HUES6 (cell line): ENCODE measurements at regions not wholly inside any gene's neighbourhood (a gene's known extent, or its start where the extent isn't known, plus 50 kb on each side); places are given as distances from the start of the nearest gene placed in this dataset.

Source experiments
- H3K27ac ChIP-seq: 2 replicates; pipeline ENCODE4 v1.7.0; 2013; ENCODE audit warnings: low read depth, mild to moderate bottlenecking, low read length, inconsistent platforms
- H3K27me3 ChIP-seq: 2 replicates; pipeline ENCODE4 v1.6.1; 2013; ENCODE audit warnings: low read length; ENCODE audit not compliant: control insufficient read depth, insufficient read depth
- H3K36me3 ChIP-seq: 2 replicates; pipeline ENCODE4 v1.6.1; 2013; ENCODE audit warnings: low read length; ENCODE audit not compliant: control insufficient read depth, insufficient read depth
- H3K4me1 ChIP-seq: 2 replicates; pipeline ENCODE4 v1.6.1; 2013; ENCODE audit warnings: low read length; ENCODE audit not compliant: control insufficient read depth, insufficient read depth
- H3K4me3 ChIP-seq: 2 replicates; pipeline ENCODE4 v1.5.1; 2013; ENCODE audit warnings: low read depth, low read length
- H3K9ac ChIP-seq: one replicate; pipeline ENCODE4 v1.6.1; 2013; ENCODE audit warnings: mild to moderate bottlenecking, low read length
- H3K9me3 ChIP-seq: 2 replicates; pipeline ENCODE4 v1.6.1; 2013; ENCODE audit warnings: low read depth, low read length; ENCODE audit not compliant: control insufficient read depth, insufficient read depth

DNA sequence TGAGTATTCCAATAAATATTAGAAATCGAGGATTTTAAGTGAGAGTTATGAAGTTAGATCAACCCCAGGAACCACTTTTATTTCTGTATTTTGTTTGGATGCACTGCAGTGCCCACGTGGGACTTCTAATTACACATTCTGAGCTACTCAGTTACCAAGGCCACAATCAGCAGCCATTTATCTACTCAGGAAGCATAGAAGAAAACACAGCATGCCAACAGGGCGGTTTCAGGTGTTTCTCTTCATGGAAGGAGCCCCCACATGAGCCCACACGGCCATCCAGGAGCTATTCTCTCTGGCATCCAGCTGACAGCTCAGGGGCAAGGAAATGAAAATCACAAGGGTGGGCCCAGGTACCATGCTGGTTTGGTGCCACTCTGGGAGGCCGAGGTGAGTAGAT, 266.5 kb upstream of the MKLN1 start:
- Histone ChIP-seq H3K27ac (no peak overlapping the region), H3K27me3 (no peaks in the 10 kb centered on the region), H3K4me3 (no peak overlapping the region), H3K36me3 (peaks cover 5% of the 10 kb centered on the region), H3K9me3 (peaks cover 16% of the 10 kb centered on the region), H3K4me1 (no peaks in the 10 kb centered on the region), H3K9ac (no peak overlapping the region)

DNA sequence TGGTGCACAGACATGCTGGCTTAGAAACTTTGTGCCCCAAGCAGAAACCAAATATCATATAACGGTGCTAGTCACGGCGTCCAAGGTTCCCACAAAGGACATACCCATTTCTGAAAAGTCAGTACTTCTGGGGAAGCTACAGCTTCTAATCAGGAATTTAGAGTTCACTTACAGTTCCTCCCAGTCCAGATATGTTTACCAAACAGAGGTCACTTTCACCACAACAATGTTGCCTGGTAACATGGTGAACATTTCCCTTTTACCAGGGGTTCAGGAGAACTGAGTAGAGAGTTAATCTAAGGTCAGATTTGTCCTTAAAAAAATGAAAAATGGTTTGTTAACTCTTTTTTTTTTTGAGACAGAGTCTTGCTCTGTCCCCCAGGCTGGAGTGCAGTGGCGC, 265.9 kb upstream of the MKLN1 start:
- Histone ChIP-seq H3K36me3 (peaks cover 5% of the 10 kb centered on the region), H3K9ac (no peak overlapping the region), H3K27ac (no peak overlapping the region), H3K4me3 (no peak overlapping the region), H3K9me3 (peaks cover 16% of the 10 kb centered on the region), H3K4me1 (no peaks in the 10 kb centered on the region), H3K27me3 (no peaks in the 10 kb centered on the region)

GRCh38 chr7:131066635-131067034, 261.0 kb upstream of the MKLN1 start:
- no peak overlapping the region for H3K4me3 ChIP-seq
- H3K27me3 ChIP-seq, result no peaks in the 10 kb centered on the region
- no peak overlapping the region for H3K9ac ChIP-seq
- H3K27ac ChIP-seq, result no peak overlapping the region
- H3K9me3 ChIP-seq, result no peaks in the 10 kb centered on the region
- no peaks in the 10 kb centered on the region for H3K4me1 ChIP-seq
- no peaks in the 10 kb centered on the region for H3K36me3 ChIP-seq

DNA sequence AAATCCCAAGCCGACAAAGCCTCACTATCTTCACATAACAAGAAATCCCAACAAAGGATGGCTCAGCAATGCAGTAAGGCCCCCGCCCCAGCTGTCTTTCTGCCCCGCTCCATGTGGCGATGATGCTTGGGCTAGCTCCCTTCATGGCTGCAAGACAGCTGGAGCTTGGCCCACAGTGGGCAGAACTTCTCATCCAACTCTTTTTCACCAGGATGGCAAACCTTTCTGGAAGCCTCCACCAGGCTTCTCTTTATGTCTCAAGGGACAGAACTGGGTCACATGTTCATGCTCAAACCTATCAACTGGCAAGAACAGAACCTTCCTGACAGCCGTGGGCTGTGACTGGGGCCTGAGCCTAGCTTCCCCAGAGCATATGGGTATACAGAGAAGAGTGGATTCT, 260.5 kb upstream of the MKLN1 start:
- H3K27ac ChIP-seq, result no peak overlapping the region
- H3K4me3 ChIP-seq, result no peak overlapping the region
- no peaks in the 10 kb centered on the region for H3K4me1 ChIP-seq
- H3K9ac ChIP-seq, result no peak overlapping the region
- no peaks in the 10 kb centered on the region for H3K27me3 ChIP-seq
- no peaks in the 10 kb centered on the region for H3K9me3 ChIP-seq
- H3K36me3 ChIP-seq, result no peaks in the 10 kb centered on the region

DNA sequence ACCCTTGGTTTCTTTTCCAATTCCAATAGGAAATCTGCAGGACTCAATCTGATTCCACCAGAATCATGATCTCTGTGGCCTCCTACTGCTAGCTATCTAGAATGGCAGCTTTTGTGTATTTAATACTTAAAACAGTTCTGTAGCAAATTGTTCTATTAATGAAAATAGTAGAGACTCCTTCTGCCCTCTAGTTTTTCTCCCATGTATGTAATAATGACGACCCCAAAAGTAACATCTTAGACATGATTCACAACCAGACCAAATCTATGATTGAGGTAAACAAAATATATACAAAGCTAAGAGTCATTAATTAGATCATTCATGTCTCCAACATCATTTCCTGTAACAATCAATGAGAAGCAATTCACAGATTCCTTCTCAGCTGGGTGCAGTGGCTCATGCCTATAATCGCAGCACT, 259.1 kb upstream of the MKLN1 start:
- no peak overlapping the region for H3K9ac ChIP-seq

DNA sequence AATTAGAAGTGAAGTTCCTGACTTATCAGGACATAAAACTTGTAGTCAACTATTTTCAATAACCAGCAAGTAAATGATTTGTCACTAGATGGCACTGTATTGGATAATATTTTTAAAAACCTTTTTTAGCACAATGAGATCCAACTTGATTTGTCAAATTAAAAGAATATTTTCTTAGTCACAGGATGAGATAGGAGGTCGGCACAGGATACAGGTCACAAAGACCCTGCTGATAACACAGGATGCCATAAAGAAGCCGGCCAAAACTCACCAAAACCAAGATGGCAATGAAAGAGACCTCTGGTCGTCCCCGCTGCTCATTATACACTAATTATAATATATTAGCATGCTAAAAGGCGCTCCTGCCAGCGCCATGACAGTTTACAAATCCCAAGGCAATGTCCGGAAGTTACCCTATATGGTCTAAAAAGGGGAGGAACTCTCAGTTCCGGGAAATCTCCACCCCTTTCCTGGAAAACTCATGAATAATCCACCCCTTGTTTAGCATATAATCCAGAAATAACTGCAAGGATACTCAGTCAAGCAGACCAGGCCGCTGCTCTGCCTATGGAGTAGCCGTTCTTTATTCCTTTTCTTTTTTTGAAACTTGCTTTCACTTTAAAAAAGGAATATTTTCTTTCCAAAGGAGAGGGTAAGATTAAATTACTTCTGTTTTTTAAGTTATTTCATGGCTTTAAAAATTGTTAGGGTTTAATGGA, 255.7 kb upstream of the MKLN1 start:
- Histone ChIP-seq H3K36me3 (no peaks in the 10 kb centered on the region), H3K9ac (no peak overlapping the region), H3K27me3 (no peaks in the 10 kb centered on the region), H3K27ac (no peak overlapping the region), H3K9me3 (peaks cover 3% of the 10 kb centered on the region; the same call in 1 of the 2 replicates), H3K4me1 (peaks cover 6% of the 10 kb centered on the region; the same call in 1 of the 2 replicates), H3K4me3 (no peak overlapping the region)

More for the DNA sequence above, 259.1 kb upstream of the MKLN1 start:
- Histone ChIP-seq H3K4me1 (0 out of 2 replicates have a peak, but pooled peaks cover 2% of the 10 kb centered on the region), H3K9me3 (peaks cover 3% of the 10 kb centered on the region; the same call in 1 of the 2 replicates), H3K4me3 (no peak overlapping the region), H3K27ac (no peak overlapping the region), H3K36me3 (no peaks in the 10 kb centered on the region), H3K27me3 (no peaks in the 10 kb centered on the region)

- no peak overlapping the region for H3K27ac ChIP-seq
- H3K27me3 ChIP-seq, result no peaks in the 10 kb centered on the region
- no peak overlapping the region for H3K9ac ChIP-seq
Measured at GRCh38 chr7:131072505-131073091, 255.1 kb upstream of the MKLN1 start.

GRCh38 chr7:131074043-131074442, 253.6 kb upstream of the MKLN1 start:
- Histone ChIP-seq H3K36me3 (no peaks in the 10 kb centered on the region), H3K27me3 (no peaks in the 10 kb centered on the region), H3K9me3 (peaks cover 3% of the 10 kb centered on the region; the same call in 1 of the 2 replicates), H3K4me3 (no peak overlapping the region), H3K9ac (no peak overlapping the region), H3K4me1 (peaks cover 7% of the 10 kb centered on the region; the same call in 1 of the 2 replicates), H3K27ac (no peak overlapping the region)

More at GRCh38 chr7:131072505-131073091, 255.1 kb upstream of the MKLN1 start:
- Histone ChIP-seq H3K9me3 (peaks cover 3% of the 10 kb centered on the region; the same call in 1 of the 2 replicates), H3K4me1 (peaks cover 7% of the 10 kb centered on the region; the same call in 1 of the 2 replicates), H3K36me3 (no peaks in the 10 kb centered on the region), H3K4me3 (no peak overlapping the region)

- Histone ChIP-seq H3K4me3 (no peak overlapping the region), H3K9me3 (peaks cover 3% of the 10 kb centered on the region; the same call in 1 of the 2 replicates), H3K4me1 (peaks cover 7% of the 10 kb centered on the region; the same call in 1 of the 2 replicates), H3K27me3 (no peaks in the 10 kb centered on the region), H3K9ac (no peak overlapping the region), H3K27ac (no peak overlapping the region), H3K36me3 (no peaks in the 10 kb centered on the region)
Measured at GRCh38 chr7:131074585-131074984, 253.1 kb upstream of the MKLN1 start.

GRCh38 chr7:131075406-131075805, 252.3 kb upstream of the MKLN1 start:
- H3K27me3 ChIP-seq, result no peaks in the 10 kb centered on the region
- peaks cover 3% of the 10 kb centered on the region; the same call in 1 of the 2 replicates for H3K9me3 ChIP-seq
- no peak overlapping the region for H3K27ac ChIP-seq
- no peak overlapping the region for H3K4me3 ChIP-seq
- H3K36me3 ChIP-seq, result no peaks in the 10 kb centered on the region
- peaks cover 7% of the 10 kb centered on the region; the same call in 1 of the 2 replicates for H3K4me1 ChIP-seq
- no peak overlapping the region for H3K9ac ChIP-seq

DNA sequence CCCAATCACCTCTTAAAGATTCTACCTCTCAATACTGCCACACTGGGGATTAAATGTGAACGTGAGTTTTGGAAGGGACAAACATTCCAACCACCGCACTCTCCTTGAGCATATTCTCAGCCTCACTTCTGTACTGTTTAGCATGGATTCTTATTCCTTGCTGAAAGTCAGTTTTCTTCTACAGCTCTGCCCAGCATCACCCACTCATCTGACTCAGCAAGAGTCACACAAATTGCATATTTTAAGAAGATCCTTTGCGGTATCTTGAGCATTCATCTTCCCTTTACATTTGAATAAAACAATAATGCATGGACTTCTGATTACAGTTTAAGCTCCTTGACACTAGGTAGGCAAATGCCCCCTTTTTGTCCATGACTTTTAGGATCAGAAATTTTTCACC, 251.6 kb upstream of the MKLN1 start:
- peaks cover 7% of the 10 kb centered on the region; the same call in 1 of the 2 replicates for H3K4me1 ChIP-seq
- no peak overlapping the region for H3K9ac ChIP-seq
- no peaks in the 10 kb centered on the region for H3K36me3 ChIP-seq
- no peak overlapping the region for H3K4me3 ChIP-seq
- no peaks in the 10 kb centered on the region for H3K27me3 ChIP-seq
- no peak overlapping the region for H3K27ac ChIP-seq
- H3K9me3 ChIP-seq, result peaks cover 3% of the 10 kb centered on the region; the same call in 1 of the 2 replicates
